ENCODE measurements at regions not wholly inside any gene's neighbourhood (a gene's known extent, or its start where the extent isn't known, plus 50 kb on each side); places are given as distances from the start of the nearest gene placed in this dataset.

DNA sequence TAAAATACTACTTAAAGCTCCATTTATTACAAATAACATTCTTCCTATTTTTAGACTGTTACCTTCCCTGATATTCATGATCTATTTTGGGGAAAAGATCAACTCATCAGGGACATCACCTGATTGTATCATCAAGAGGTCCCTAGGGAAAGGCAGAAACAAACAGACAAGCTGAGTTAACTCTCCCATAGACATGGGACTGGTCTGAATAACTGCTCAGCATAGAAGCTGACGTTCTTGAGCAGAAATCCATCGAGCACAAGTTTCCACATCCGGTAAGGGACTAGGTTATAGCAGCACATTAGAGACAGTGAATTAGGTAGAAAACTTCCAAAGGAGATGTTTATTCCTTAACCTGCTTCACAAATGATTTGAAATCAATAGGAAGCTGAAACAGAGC lies 1100.4 kb upstream of the SLC39A10 start:
- Histone ChIP-seq H3K9me3 (ENCODE audit: control insufficient read depth, low read length) (peaks cover 4% of the 10 kb centered on the region), H3K4ac (ENCODE audit: low read depth in 1 of 2, low read length in 2 of 2) (no peak overlapping the region), H2BK15ac (ENCODE audit: low read depth, poor library complexity, severe bottlenecking) (no peak overlapping the region), H3K18ac (ENCODE audit: low read depth in 1 of 2, low read length in 2 of 2) (no peak overlapping the region), H2AK5ac (ENCODE audit: low read length, severe bottlenecking) (no peak overlapping the region), H2AFZ (ENCODE audit: low read depth, low read length) (no peak overlapping the region), H3K79me1 (replicated peaks; ENCODE audit: low read length, poor library complexity, severe bottlenecking) (no peaks in the 10 kb centered on the region), H3K4me3 (ENCODE audit: insufficient read depth in 1 of 2, low read depth in 1 of 2, low read length in 2 of 2) (no peak overlapping the region), H3K4me1 (ENCODE audit: control insufficient read depth, insufficient read depth, low read depth, low read length) (no peaks in the 10 kb centered on the region), H3K14ac (ENCODE audit: low read length in 2 of 2) (no peak overlapping the region), H3K36me3 (ENCODE audit: control insufficient read depth in 1 of 2, insufficient read depth in 2 of 2, low read depth in 1 of 2, low read length in 2 of 2) (no peaks in the 10 kb centered on the region), H3K27ac (ENCODE audit: low read length, poor library complexity, severe bottlenecking) (no peak overlapping the region), H3K23ac (ENCODE audit: low read length in 2 of 2) (no peak overlapping the region), H4K8ac (ENCODE audit: low read length) (no peak overlapping the region), H3K27me3 (ENCODE audit: control insufficient read depth in 1 of 2, insufficient read depth in 1 of 2, low read length in 2 of 2) (no peaks in the 10 kb centered on the region), H3K9ac (ENCODE audit: low read length) (no peak overlapping the region), H2BK5ac (ENCODE audit: low read depth, low read length, poor library complexity, severe bottlenecking) (no peak overlapping the region), H4K91ac (ENCODE audit: low read length) (no peak overlapping the region), H2BK12ac (ENCODE audit: low read length in 2 of 2) (no peak overlapping the region), H2BK120ac (ENCODE audit: low read depth, low read length) (no peak overlapping the region), H3K4me2 (ENCODE audit: low read length, poor library complexity, severe bottlenecking) (no peak overlapping the region)
- no peak for DNase-seq
- 97% methylated on average over 3 of the region's 3 CpGs for WGBS

DNA sequence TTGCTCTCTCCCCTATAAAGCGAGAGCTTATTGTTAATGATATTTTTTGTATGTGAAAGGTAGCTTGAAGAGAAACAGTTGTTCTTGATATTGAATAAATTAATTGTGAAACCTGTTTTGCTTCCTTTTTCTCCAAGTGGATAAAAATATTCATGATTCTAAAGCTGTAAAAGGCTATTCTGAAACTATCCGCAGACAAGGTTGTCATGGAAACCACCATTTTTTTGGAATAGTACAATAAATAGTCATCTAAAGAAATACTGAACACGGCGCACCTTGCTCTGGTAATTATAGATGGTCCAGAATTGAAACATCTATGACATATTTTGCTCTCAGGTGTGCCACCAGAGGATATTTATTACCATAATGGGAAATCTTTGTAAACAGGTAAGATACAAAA lies 1103.0 kb upstream of the SLC39A10 start:
- Histone ChIP-seq H3K4ac (ENCODE audit: low read depth in 1 of 2, low read length in 2 of 2) (no peak overlapping the region), H3K23ac (ENCODE audit: low read length in 2 of 2) (no peak overlapping the region), H2BK5ac (ENCODE audit: low read depth, low read length, poor library complexity, severe bottlenecking) (no peak overlapping the region), H3K27me3 (ENCODE audit: control insufficient read depth in 1 of 2, insufficient read depth in 1 of 2, low read length in 2 of 2) (no peaks in the 10 kb centered on the region), H3K4me2 (ENCODE audit: low read length, poor library complexity, severe bottlenecking) (no peak overlapping the region), H3K14ac (ENCODE audit: low read length in 2 of 2) (no peak overlapping the region), H3K79me1 (replicated peaks; ENCODE audit: low read length, poor library complexity, severe bottlenecking) (no peaks in the 10 kb centered on the region), H3K27ac (ENCODE audit: low read length, poor library complexity, severe bottlenecking) (no peak overlapping the region), H2BK15ac (ENCODE audit: low read depth, poor library complexity, severe bottlenecking) (no peak overlapping the region), H3K9ac (ENCODE audit: low read length) (no peak overlapping the region), H3K9me3 (ENCODE audit: control insufficient read depth, low read length) (no peaks in the 10 kb centered on the region), H2AFZ (ENCODE audit: low read depth, low read length) (no peak overlapping the region), H4K8ac (ENCODE audit: low read length) (no peak overlapping the region), H4K91ac (ENCODE audit: low read length) (no peak overlapping the region), H2AK5ac (ENCODE audit: low read length, severe bottlenecking) (no peak overlapping the region), H3K4me1 (ENCODE audit: control insufficient read depth, insufficient read depth, low read depth, low read length) (no peaks in the 10 kb centered on the region), H3K36me3 (ENCODE audit: control insufficient read depth in 1 of 2, insufficient read depth in 2 of 2, low read depth in 1 of 2, low read length in 2 of 2) (no peaks in the 10 kb centered on the region), H2BK120ac (ENCODE audit: low read depth, low read length) (no peak overlapping the region), H3K4me3 (ENCODE audit: insufficient read depth in 1 of 2, low read depth in 1 of 2, low read length in 2 of 2) (no peak overlapping the region), H2BK12ac (ENCODE audit: low read length in 2 of 2) (no peak overlapping the region), H3K18ac (ENCODE audit: low read depth in 1 of 2, low read length in 2 of 2) (no peak overlapping the region)
- 100% methylated on average over 1 of the region's 4 CpGs for WGBS
- no peak for DNase-seq

DNA sequence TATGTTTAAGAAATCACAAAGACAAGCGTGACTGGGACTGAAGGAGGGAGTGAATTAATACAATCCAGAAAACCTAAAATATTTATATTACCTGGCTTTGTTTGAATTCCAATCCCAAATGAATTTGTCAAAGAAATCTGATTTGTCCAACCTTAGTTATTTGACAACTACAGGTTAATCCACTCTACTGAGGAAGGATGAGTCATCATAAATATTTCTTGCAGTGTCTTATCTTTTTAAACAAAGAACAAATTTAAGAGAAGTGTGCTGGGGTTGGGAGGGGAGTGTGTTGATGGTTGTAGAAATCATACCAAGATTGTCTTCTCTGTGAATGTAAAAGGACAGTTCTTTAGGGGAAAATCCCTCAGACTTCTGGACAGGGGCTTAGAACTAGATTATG lies 1106.3 kb upstream of the SLC39A10 start:
- Histone ChIP-seq H3K4me3 (ENCODE audit: insufficient read depth in 1 of 2, low read depth in 1 of 2, low read length in 2 of 2) (no peak overlapping the region), H3K14ac (ENCODE audit: low read length in 2 of 2) (no peak overlapping the region), H4K91ac (ENCODE audit: low read length) (no peak overlapping the region), H2AK5ac (ENCODE audit: low read length, severe bottlenecking) (no peak overlapping the region), H2BK120ac (ENCODE audit: low read depth, low read length) (no peak overlapping the region), H3K79me1 (replicated peaks; ENCODE audit: low read length, poor library complexity, severe bottlenecking) (no peaks in the 10 kb centered on the region), H2AFZ (ENCODE audit: low read depth, low read length) (no peak overlapping the region), H3K4ac (ENCODE audit: low read depth in 1 of 2, low read length in 2 of 2) (no peak overlapping the region), H3K9me3 (ENCODE audit: control insufficient read depth, low read length) (no peaks in the 10 kb centered on the region), H2BK12ac (ENCODE audit: low read length in 2 of 2) (no peak overlapping the region), H3K9ac (ENCODE audit: low read length) (no peak overlapping the region), H3K4me1 (ENCODE audit: control insufficient read depth, insufficient read depth, low read depth, low read length) (no peaks in the 10 kb centered on the region), H3K18ac (ENCODE audit: low read depth in 1 of 2, low read length in 2 of 2) (no peak overlapping the region), H3K4me2 (ENCODE audit: low read length, poor library complexity, severe bottlenecking) (no peak overlapping the region), H3K27me3 (ENCODE audit: control insufficient read depth in 1 of 2, insufficient read depth in 1 of 2, low read length in 2 of 2) (no peaks in the 10 kb centered on the region), H2BK5ac (ENCODE audit: low read depth, low read length, poor library complexity, severe bottlenecking) (no peak overlapping the region), H3K27ac (ENCODE audit: low read length, poor library complexity, severe bottlenecking) (no peak overlapping the region), H2BK15ac (ENCODE audit: low read depth, poor library complexity, severe bottlenecking) (no peak overlapping the region), H3K23ac (ENCODE audit: low read length in 2 of 2) (no peak overlapping the region), H4K8ac (ENCODE audit: low read length) (no peak overlapping the region), H3K36me3 (ENCODE audit: control insufficient read depth in 1 of 2, insufficient read depth in 2 of 2, low read depth in 1 of 2, low read length in 2 of 2) (no peaks in the 10 kb centered on the region)
- no peak for DNase-seq
- WGBS, result no CpG with 5 or more reads among the region's 1 CpG

DNA sequence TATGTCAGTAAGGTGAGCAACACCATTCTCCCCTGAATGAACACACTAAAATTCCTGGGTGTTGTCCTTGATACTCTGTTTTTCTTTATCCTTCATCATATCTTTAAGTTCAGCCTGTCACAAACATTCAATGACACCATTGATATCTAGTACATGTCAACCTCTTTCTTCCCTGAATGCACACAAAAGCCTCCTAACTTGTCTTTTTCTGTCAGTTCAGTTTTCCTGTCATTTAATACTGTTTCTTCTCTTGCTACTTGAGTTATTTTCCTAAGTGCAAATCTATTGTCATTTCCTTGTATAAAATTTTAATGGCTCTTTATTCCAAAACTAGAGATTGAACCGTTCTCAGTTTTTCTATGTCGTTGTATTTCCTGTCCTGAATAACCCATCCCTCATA lies 1107.6 kb upstream of the SLC39A10 start:
- H3K36me3 ChIP-seq (ENCODE audit: control insufficient read depth in 1 of 2, insufficient read depth in 2 of 2, low read depth in 1 of 2, low read length in 2 of 2), result no peaks in the 10 kb centered on the region
- H2BK120ac ChIP-seq (ENCODE audit: low read depth, low read length), result no peak overlapping the region
- no peak overlapping the region for H2BK12ac ChIP-seq (ENCODE audit: low read length in 2 of 2)
- no peak overlapping the region for H3K4me2 ChIP-seq (ENCODE audit: low read length, poor library complexity, severe bottlenecking)
- no peak overlapping the region for H2AK5ac ChIP-seq (ENCODE audit: low read length, severe bottlenecking)
- H3K27ac ChIP-seq (ENCODE audit: low read length, poor library complexity, severe bottlenecking), result no peak overlapping the region
- no peak for DNase-seq
- H2BK15ac ChIP-seq (ENCODE audit: low read depth, poor library complexity, severe bottlenecking), result no peak overlapping the region
- H4K91ac ChIP-seq (ENCODE audit: low read length), result no peak overlapping the region
- H3K14ac ChIP-seq (ENCODE audit: low read length in 2 of 2), result no peak overlapping the region
- no peaks in the 10 kb centered on the region for H3K9me3 ChIP-seq (ENCODE audit: control insufficient read depth, low read length)
- no peak overlapping the region for H3K18ac ChIP-seq (ENCODE audit: low read depth in 1 of 2, low read length in 2 of 2)
- no peaks in the 10 kb centered on the region for H3K4me1 ChIP-seq (ENCODE audit: control insufficient read depth, insufficient read depth, low read depth, low read length)
- H3K4ac ChIP-seq (ENCODE audit: low read depth in 1 of 2, low read length in 2 of 2), result no peak overlapping the region
- no peak overlapping the region for H3K4me3 ChIP-seq (ENCODE audit: insufficient read depth in 1 of 2, low read depth in 1 of 2, low read length in 2 of 2)
- H3K23ac ChIP-seq (ENCODE audit: low read length in 2 of 2), result no peak overlapping the region
- no peak overlapping the region for H3K9ac ChIP-seq (ENCODE audit: low read length)
- no peak overlapping the region for H2AFZ ChIP-seq (ENCODE audit: low read depth, low read length)
- H2BK5ac ChIP-seq (ENCODE audit: low read depth, low read length, poor library complexity, severe bottlenecking), result no peak overlapping the region
- H4K8ac ChIP-seq (ENCODE audit: low read length), result no peak overlapping the region
- 73% methylated on average over 2 of the region's 2 CpGs for WGBS
- H3K27me3 ChIP-seq (ENCODE audit: control insufficient read depth in 1 of 2, insufficient read depth in 1 of 2, low read length in 2 of 2), result no peaks in the 10 kb centered on the region
- no peaks in the 10 kb centered on the region for H3K79me1 ChIP-seq (replicated peaks; ENCODE audit: low read length, poor library complexity, severe bottlenecking)
